Hepatocyte (in vitro differentiated cells): ENCODE measurements at regions not wholly inside any gene's neighbourhood (a gene's known extent, or its start where the extent isn't known, plus 50 kb on each side); places are given as distances from the start of the nearest gene placed in this dataset.

ENCODE experiments used
- EZH2 ChIP-seq: fragments of 200-600 bp; sonication (generic); IDR thresholded peaks from 2 replicates; pipeline ENCODE4 v1.6.1; 2016; ENCODE audit warnings: antibody characterized with exemption, mild to moderate bottlenecking, borderline replicate concordance
- EZH2phosphoT487 ChIP-seq: fragments of 200-600 bp; sonication (generic); IDR thresholded peaks from one replicate; pipeline ENCODE4 v1.6.1; 2018; ENCODE audit warnings: antibody characterized with exemption, mild to moderate bottlenecking, low read depth, moderate library complexity; ENCODE audit not compliant: unreplicated experiment, severe bottlenecking
- TF ChIP-seq, protein P1 (sequence below): fragments of 200-600 bp; sonication (generic); IDR thresholded peaks from 2 replicates; pipeline ENCODE4 v1.5.1; 2016; ENCODE audit warnings: antibody characterized with exemption, mild to moderate bottlenecking; ENCODE audit not compliant: poor library complexity

DNA sequence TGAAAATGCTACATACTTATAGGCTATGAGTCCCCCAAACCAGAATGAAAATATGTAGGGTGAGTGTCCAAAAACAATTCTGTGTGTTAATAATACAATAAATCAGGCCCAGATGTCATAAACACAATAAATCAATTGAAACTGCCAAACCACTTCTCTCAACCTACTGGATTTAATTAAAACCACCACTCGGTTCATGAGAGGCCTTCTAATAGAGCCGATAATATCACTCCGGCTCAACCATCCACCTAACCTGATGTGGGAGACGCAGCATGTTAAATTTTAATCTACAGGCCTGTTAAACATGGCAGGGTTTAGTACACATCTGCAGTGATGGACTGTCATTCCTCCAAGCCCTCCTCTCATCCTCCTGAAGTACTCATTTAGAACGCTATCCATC lies 734.5 kb upstream of the ZNF608 start:
- no peak for TF ChIP-seq EZH2phosphoT487
- TF ChIP-seq, protein P1, sequence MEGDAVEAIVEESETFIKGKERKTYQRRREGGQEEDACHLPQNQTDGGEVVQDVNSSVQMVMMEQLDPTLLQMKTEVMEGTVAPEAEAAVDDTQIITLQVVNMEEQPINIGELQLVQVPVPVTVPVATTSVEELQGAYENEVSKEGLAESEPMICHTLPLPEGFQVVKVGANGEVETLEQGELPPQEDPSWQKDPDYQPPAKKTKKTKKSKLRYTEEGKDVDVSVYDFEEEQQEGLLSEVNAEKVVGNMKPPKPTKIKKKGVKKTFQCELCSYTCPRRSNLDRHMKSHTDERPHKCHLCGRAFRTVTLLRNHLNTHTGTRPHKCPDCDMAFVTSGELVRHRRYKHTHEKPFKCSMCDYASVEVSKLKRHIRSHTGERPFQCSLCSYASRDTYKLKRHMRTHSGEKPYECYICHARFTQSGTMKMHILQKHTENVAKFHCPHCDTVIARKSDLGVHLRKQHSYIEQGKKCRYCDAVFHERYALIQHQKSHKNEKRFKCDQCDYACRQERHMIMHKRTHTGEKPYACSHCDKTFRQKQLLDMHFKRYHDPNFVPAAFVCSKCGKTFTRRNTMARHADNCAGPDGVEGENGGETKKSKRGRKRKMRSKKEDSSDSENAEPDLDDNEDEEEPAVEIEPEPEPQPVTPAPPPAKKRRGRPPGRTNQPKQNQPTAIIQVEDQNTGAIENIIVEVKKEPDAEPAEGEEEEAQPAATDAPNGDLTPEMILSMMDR = no peak
- no peak for TF ChIP-seq EZH2
